ENCODE measurements at regions not wholly inside any gene's neighbourhood (a gene's known extent, or its start where the extent isn't known, plus 50 kb on each side); places are given as distances from the start of the nearest gene placed in this dataset.

DNA sequence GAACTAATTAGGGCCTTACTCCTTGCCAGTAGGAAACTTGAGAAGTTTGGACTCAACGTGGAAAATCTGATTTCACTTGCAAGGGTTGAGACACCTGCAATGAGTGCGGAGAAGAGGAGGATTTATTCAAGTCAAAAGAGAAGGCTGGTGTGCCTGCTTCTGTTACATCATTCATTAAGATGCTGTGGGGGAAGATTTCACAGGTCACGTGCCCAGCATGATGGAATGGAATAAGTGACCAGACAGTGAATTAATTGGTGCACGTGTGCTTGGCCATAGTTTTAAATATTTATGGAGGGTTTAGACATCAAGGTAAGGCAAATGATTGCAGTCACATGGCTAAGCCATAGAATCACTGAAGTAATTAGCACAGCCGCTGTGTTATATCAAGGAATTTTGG is 155.0 kb downstream of the C7orf25 start:
- Histone ChIP-seq H3K9ac (ENCODE audit: low read length) (no peak overlapping the region), H3K4me1 (ENCODE audit: control insufficient read depth, insufficient read depth, low read length) (no peaks in the 10 kb centered on the region), H3K9me3 (ENCODE audit: control insufficient read depth, low read length) (peaks cover 6% of the 10 kb centered on the region), H3K36me3 (ENCODE audit: control insufficient read depth, insufficient read depth, low read length, severe bottlenecking) (no peaks in the 10 kb centered on the region), H3K27me3 (replicated peaks; ENCODE audit: control insufficient read depth, insufficient read depth, low read length) (no peaks in the 10 kb centered on the region), H3K4me3 (ENCODE audit: low read length) (no peak overlapping the region)
- no peak for DNase-seq (ENCODE audit: low read depth)

DNA sequence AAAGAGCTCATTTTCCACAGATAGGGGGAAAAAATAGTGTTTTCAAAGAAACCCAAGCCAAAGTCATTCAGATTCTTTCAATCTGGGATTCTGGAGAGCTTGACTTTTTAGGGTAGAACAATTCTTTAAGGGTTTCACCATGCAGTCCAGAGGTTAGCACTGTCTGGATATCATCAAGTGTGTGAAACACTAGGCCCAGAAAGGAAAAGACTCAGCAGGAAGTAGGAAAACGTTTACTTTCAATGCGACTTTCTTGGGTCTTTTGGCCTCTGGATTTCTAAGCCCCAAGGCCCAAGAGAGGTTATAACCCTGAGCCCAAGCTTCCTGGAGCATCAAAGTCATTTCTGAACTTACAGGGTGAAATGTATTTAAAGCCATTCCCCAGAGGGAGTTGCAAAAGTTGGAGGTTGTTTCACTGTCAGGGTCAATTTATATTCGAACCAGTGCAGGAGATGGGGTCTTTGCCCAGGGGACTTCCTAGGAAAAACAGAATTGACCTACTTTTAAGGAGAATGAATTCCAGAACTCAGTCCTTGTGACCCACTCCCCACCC is 158.0 kb downstream of the C7orf25 start:
- H3K36me3 ChIP-seq (ENCODE audit: control insufficient read depth, insufficient read depth, low read length, severe bottlenecking): no peaks in the 10 kb centered on the region
- no peak for DNase-seq (ENCODE audit: low read depth)
- H3K9me3 ChIP-seq (ENCODE audit: control insufficient read depth, low read length): peaks cover 4% of the 10 kb centered on the region
- H3K4me3 ChIP-seq (ENCODE audit: low read length): no peak overlapping the region
- H3K4me1 ChIP-seq (ENCODE audit: control insufficient read depth, insufficient read depth, low read length): no peaks in the 10 kb centered on the region
- no peak overlapping the region for H3K9ac ChIP-seq (ENCODE audit: low read length)
- H3K27me3 ChIP-seq (replicated peaks; ENCODE audit: control insufficient read depth, insufficient read depth, low read length): no peaks in the 10 kb centered on the region

DNA sequence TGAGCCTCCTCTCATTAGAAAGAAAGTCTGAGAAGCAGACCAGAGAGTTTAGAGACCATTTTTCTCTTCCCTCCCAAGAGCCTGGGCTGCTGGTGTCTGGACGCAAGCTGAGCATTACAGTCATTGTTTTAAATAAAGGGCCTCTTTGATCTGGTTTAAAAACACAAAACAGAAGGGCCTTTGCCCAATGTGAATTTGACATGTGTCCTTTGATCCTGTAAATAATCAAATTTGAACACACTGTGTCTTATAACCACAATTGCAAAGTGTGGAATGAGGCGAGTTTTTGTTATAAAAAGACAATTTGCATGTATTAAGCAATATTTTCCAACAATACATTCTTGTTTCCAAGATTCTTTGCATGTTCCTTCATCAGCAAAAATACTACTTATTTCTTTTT is 158.5 kb downstream of the C7orf25 start:
- no peak for DNase-seq (ENCODE audit: low read depth)
- Histone ChIP-seq H3K9ac (ENCODE audit: low read length) (no peak overlapping the region), H3K9me3 (ENCODE audit: control insufficient read depth, low read length) (no peaks in the 10 kb centered on the region), H3K4me3 (ENCODE audit: low read length) (no peak overlapping the region), H3K36me3 (ENCODE audit: control insufficient read depth, insufficient read depth, low read length, severe bottlenecking) (no peaks in the 10 kb centered on the region), H3K27me3 (replicated peaks; ENCODE audit: control insufficient read depth, insufficient read depth, low read length) (no peaks in the 10 kb centered on the region), H3K4me1 (ENCODE audit: control insufficient read depth, insufficient read depth, low read length) (no peaks in the 10 kb centered on the region)

DNA sequence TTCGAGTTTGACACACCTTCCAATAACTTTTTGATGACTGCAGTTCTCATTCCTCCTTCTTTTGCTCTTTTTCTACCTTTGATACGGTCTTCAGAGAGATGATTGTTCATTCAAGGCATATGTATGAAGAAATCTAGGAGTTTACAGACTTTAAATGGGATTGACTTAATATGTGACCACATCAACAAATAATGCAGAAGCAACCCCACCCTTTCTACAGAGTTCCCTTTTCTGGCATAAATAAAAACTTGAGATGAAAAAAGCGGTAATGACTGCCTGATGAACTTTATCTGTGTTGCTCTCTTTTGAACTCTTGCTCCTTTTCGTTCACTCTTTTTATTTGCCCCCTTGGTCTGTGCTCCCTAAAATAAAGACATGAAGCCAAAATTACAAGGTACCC is 161.7 kb downstream of the C7orf25 start:
- Histone ChIP-seq H3K9ac (ENCODE audit: low read length) (no peak overlapping the region), H3K9me3 (ENCODE audit: control insufficient read depth, low read length) (no peaks in the 10 kb centered on the region), H3K4me1 (ENCODE audit: control insufficient read depth, insufficient read depth, low read length) (peaks cover 10% of the 10 kb centered on the region), H3K36me3 (ENCODE audit: control insufficient read depth, insufficient read depth, low read length, severe bottlenecking) (no peaks in the 10 kb centered on the region), H3K27me3 (replicated peaks; ENCODE audit: control insufficient read depth, insufficient read depth, low read length) (no peaks in the 10 kb centered on the region), H3K4me3 (ENCODE audit: low read length) (no peak overlapping the region)
- no peak for DNase-seq (ENCODE audit: low read depth)

DNA sequence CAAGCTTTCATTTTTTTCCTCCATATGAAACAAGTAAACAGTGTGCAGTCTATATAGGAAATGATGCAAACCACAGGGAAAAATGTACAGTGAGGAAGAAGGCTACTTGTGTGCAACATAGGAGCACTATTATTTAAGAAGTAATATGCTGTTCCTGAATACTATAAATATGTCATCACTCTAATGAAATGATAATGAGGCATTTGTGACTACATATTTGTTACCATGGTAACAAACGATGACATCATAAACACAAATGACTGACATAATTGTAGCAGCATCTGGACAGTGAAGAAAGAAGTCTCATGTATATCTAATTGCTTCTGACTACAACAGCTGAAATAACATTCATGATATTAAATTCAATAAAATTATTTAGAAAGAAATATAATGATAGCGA is 164.8 kb downstream of the C7orf25 start:
- DNase-seq (ENCODE audit: low read depth): no peak
- Histone ChIP-seq H3K9ac (ENCODE audit: low read length) (no peak overlapping the region), H3K4me1 (ENCODE audit: control insufficient read depth, insufficient read depth, low read length) (peaks cover 10% of the 10 kb centered on the region), H3K27me3 (replicated peaks; ENCODE audit: control insufficient read depth, insufficient read depth, low read length) (no peaks in the 10 kb centered on the region), H3K4me3 (ENCODE audit: low read length) (no peak overlapping the region), H3K36me3 (ENCODE audit: control insufficient read depth, insufficient read depth, low read length, severe bottlenecking) (no peaks in the 10 kb centered on the region), H3K9me3 (ENCODE audit: control insufficient read depth, low read length) (no peaks in the 10 kb centered on the region)

DNA sequence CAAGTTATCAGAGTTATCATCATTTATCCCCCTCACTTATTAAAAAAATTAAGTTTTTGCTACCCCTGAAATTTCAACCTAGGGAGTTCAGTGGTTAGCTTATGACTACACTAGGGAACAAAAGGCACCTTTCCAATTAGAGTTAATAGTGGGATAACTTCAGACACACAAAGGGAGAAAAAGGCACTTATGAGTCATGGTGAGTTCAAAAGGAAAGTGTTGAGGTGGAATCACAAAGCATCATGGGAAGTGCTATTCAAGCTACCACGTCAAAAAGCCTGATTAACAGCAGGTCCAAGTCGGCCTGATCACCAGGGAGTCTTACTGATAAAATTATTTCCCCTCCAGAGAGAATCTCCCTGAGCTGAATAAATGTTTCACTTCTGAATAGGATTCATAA is 165.7 kb downstream of the C7orf25 start:
- Histone ChIP-seq H3K4me3 (ENCODE audit: low read length) (no peak overlapping the region), H3K9me3 (ENCODE audit: control insufficient read depth, low read length) (no peaks in the 10 kb centered on the region), H3K9ac (ENCODE audit: low read length) (no peak overlapping the region), H3K4me1 (ENCODE audit: control insufficient read depth, insufficient read depth, low read length) (peaks cover 10% of the 10 kb centered on the region), H3K27me3 (replicated peaks; ENCODE audit: control insufficient read depth, insufficient read depth, low read length) (no peaks in the 10 kb centered on the region), H3K36me3 (ENCODE audit: control insufficient read depth, insufficient read depth, low read length, severe bottlenecking) (no peaks in the 10 kb centered on the region)
- DNase-seq (ENCODE audit: low read depth): no peak

DNA sequence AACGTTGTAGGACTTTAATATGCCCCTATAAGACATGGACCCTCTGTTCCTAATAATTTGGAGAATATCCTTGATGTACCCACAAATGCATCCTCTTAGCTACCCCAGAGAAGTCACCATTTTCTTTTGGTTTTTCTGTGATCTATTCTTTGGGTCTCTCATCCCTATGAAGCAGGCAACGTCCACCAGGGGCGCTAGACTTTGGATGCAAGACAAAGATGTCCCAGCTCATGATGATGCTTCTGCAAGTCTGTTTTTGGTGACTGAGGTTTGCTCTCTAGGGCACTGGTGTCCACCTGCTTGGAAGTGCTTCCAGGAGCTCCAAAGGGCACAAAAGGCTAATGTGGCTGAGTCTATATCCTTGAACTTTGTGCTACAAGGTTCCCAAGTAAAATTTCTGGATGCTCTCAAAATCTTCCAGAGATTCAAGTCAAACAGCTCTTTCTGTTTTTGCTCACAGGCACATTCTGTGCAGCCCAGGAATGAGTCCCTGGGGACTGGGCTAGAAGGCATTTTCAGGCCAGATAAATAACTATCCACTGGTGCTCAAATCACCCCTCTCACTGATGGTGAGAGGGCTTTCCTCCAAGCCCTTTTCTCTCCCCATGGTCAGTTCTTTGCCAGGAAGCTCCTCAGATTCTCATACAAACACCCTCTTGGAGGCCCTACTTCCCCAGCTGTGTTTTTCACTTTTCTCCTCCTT is 166.4 kb downstream of the C7orf25 start:
- Histone ChIP-seq H3K4me3 (ENCODE audit: low read length) (no peak overlapping the region), H3K9ac (ENCODE audit: low read length) (no peak overlapping the region)
- DNase-seq (ENCODE audit: low read depth): peak; percentile 29

DNA sequence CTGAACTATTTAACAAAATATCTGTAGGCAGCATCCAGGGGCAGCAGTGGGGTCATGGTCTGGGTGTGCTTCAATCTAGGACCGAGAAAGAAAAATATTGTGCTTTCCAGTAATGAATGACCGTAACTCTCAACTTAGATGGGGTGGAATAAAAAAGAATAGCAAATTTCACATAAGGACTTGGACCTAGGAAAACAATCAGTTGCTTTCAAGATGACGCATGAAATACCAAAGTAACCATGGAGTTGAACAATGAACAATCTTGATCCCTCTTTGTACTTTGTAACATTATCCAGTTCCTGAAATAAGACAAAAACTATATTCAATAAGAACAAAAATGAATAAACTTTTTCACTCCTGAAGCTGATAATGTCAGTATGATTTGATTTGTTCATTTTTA is 167.1 kb downstream of the C7orf25 start:
- Histone ChIP-seq H3K4me3 (ENCODE audit: low read length) (no peak overlapping the region), H3K36me3 (ENCODE audit: control insufficient read depth, insufficient read depth, low read length, severe bottlenecking) (no peaks in the 10 kb centered on the region), H3K27me3 (replicated peaks; ENCODE audit: control insufficient read depth, insufficient read depth, low read length) (no peaks in the 10 kb centered on the region), H3K4me1 (ENCODE audit: control insufficient read depth, insufficient read depth, low read length) (peaks cover 19% of the 10 kb centered on the region), H3K9me3 (ENCODE audit: control insufficient read depth, low read length) (no peaks in the 10 kb centered on the region), H3K9ac (ENCODE audit: low read length) (no peak overlapping the region)
- no peak for DNase-seq (ENCODE audit: low read depth)

More for the DNA sequence above, 166.4 kb downstream of the C7orf25 start:
- no peaks in the 10 kb centered on the region for H3K27me3 ChIP-seq (replicated peaks; ENCODE audit: control insufficient read depth, insufficient read depth, low read length)
- no peaks in the 10 kb centered on the region for H3K36me3 ChIP-seq (ENCODE audit: control insufficient read depth, insufficient read depth, low read length, severe bottlenecking)
- H3K4me1 ChIP-seq (ENCODE audit: control insufficient read depth, insufficient read depth, low read length): peaks cover 12% of the 10 kb centered on the region
- H3K9me3 ChIP-seq (ENCODE audit: control insufficient read depth, low read length): no peaks in the 10 kb centered on the region

DNA sequence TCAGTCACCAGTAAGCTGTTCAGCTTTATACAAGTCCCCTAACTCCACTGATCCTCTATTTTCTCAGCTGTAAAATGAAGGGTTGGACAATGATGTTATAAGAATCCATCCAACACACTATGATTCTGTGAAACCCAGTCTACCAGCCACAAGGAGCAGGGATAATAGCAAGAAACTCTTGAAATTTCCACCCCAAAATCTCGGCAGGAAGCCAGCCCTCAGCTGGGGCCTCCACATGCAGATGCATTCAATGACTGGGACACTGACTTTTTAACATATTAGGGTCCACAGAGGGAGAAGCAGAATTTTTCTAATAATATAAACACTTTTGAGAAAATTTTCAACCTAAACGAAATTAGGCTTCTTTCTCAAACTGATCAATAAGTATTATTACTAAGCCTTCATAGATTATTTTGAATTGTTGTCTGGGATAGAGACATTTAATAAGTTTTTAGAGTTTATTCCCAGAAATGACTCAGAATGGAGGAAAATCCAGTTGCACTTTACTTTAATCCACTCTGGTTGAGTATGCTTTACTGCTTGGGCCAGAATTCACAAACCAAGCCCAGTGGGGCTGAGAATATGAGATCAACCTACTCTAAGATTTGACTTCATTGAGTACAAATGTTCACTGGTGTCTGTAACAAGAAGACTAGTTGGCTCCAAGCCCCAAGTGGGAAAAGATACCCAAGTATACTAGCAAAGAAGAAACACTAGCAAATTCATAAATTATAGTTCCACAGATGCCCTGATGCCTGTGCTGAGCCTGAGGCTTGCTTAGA is 168.6 kb downstream of the C7orf25 start:
- Histone ChIP-seq H3K4me1 (ENCODE audit: control insufficient read depth, insufficient read depth, low read length) (peaks cover 21% of the 10 kb centered on the region), H3K9me3 (ENCODE audit: control insufficient read depth, low read length) (no peaks in the 10 kb centered on the region), H3K36me3 (ENCODE audit: control insufficient read depth, insufficient read depth, low read length, severe bottlenecking) (no peaks in the 10 kb centered on the region), H3K4me3 (ENCODE audit: low read length) (no peak overlapping the region), H3K27me3 (replicated peaks; ENCODE audit: control insufficient read depth, insufficient read depth, low read length) (no peaks in the 10 kb centered on the region), H3K9ac (ENCODE audit: low read length) (no peak overlapping the region)
- DNase-seq (ENCODE audit: low read depth): no peak

DNA sequence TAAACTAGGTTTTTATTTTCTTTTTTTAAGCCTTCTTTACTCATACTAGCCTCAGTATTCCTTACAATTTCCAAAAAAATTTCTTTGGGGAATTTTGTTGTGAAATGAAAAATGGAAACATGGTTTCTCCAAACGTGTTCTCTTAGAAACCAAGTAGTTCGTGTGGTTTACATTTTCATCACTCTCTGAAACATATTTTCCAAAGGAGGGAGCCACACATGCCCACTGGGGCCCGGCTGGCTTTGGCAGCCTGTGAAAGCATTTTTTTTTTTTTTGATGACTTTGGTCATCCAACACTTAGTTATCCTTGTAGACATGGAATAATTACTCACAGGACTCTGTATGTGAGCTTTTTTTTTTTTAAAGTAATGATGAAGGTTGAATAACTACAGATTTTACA is 169.6 kb downstream of the C7orf25 start:
- DNase-seq (ENCODE audit: low read depth): no peak
- Histone ChIP-seq H3K4me3 (ENCODE audit: low read length) (no peak overlapping the region), H3K9me3 (ENCODE audit: control insufficient read depth, low read length) (no peaks in the 10 kb centered on the region), H3K36me3 (ENCODE audit: control insufficient read depth, insufficient read depth, low read length, severe bottlenecking) (no peaks in the 10 kb centered on the region), H3K27me3 (replicated peaks; ENCODE audit: control insufficient read depth, insufficient read depth, low read length) (no peaks in the 10 kb centered on the region), H3K4me1 (ENCODE audit: control insufficient read depth, insufficient read depth, low read length) (peaks cover 21% of the 10 kb centered on the region), H3K9ac (ENCODE audit: low read length) (no peak overlapping the region)

DNA sequence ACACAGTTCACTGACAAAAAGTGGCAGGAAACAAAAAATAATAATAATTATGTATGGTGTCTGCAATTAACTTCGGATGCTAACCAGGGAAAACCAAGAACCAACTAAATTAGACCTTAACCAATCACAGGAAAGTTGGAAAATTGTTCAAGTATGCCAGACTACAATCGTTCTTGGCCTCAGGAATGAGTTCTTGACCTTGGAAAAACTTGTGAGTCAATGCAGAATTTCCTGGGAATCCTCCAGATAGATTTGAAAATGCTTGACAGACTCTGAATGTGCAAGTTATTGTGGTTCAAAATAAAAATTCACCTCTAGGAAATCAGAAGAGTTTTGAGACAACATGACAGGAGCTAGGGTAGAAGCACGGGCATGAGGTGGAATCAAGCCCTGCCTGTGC is 171.5 kb downstream of the C7orf25 start:
- no peaks in the 10 kb centered on the region for H3K36me3 ChIP-seq (ENCODE audit: control insufficient read depth, insufficient read depth, low read length, severe bottlenecking)
- no peaks in the 10 kb centered on the region for H3K27me3 ChIP-seq (replicated peaks; ENCODE audit: control insufficient read depth, insufficient read depth, low read length)
- peaks cover 13% of the 10 kb centered on the region for H3K4me1 ChIP-seq (ENCODE audit: control insufficient read depth, insufficient read depth, low read length)
- DNase-seq (ENCODE audit: low read depth): no peak
- H3K9ac ChIP-seq (ENCODE audit: low read length): no peak overlapping the region
- H3K4me3 ChIP-seq (ENCODE audit: low read length): no peak overlapping the region
- peaks cover 4% of the 10 kb centered on the region for H3K9me3 ChIP-seq (ENCODE audit: control insufficient read depth, low read length)

All from adipocyte (in vitro differentiated cells).